Right lobe of liver (tissue), 4 donors: ENCODE measurements at regions not wholly inside any gene's neighbourhood (a gene's known extent, or its start where the extent isn't known, plus 50 kb on each side); places are given as distances from the start of the nearest gene placed in this dataset.

Source experiments
- CTCF ChIP-seq, 4 donors: fragments of 200-600 bp in 3 of 4; fragments of 450-650 bp in 1 of 4; IDR thresholded peaks; one replicate each; pipeline versions ENCODE4 v1.5.1 to v1.8.0; 2016 to 2022; ENCODE audit warnings: antibody characterized with exemption in 4 of 4, mild to moderate bottlenecking in 2 of 4
- POLR2A ChIP-seq: fragments of 450-650 bp; IDR thresholded peaks from one replicate; pipeline ENCODE4 v1.6.1; 2017; ENCODE audit warnings: antibody characterized with exemption, mild to moderate bottlenecking
- donor health status: DM: no; HTN: no; CAD: no.
- donor health status: DM: no; HTN: no; CAD: no.
- donor health status: DM: no; HTN: yes; CAD: no.

- TF ChIP-seq CTCF (IDR thresholded peaks at IDR 0.05) (no peak), POLR2A (no peak)
These were observed 489.7 kb downstream of the SLCO4C1 start for GRCh38 chr5:101806410-101806809.
